ENCODE measurements at regions not wholly inside any gene's neighbourhood (a gene's known extent, or its start where the extent isn't known, plus 50 kb on each side); places are given as distances from the start of the nearest gene placed in this dataset.
"Not testable (repeated sequence)": the region's sequence is repeated elsewhere in the genome, so short reads cannot be mapped to it uniquely, and the experiment has no call there.

- DNase-seq (ENCODE audit: low read depth in 3 of 3, low spot score in 2 of 3): no peak
These were observed 362.8 kb upstream of the FOXK1 start for GRCh38 chr7:4319280-4319679.

- no peak for DNase-seq (ENCODE audit: low read depth in 3 of 3, low spot score in 2 of 3)
These were observed 356.4 kb upstream of the FOXK1 start for GRCh38 chr7:4325732-4326131.

GRCh38 chr7:4331711-4332110 is 350.4 kb upstream of the FOXK1 start:
- no peak for DNase-seq (ENCODE audit: low read depth in 3 of 3, low spot score in 2 of 3)

GRCh38 chr7:4338556-4338955 is 343.5 kb upstream of the FOXK1 start:
- DNase-seq (ENCODE audit: low read depth in 3 of 3, low spot score in 2 of 3): no peak

- no peak for DNase-seq (ENCODE audit: low read depth in 3 of 3, low spot score in 2 of 3)
These were observed 338.5 kb upstream of the FOXK1 start for GRCh38 chr7:4343272-4344247.

- DNase-seq (ENCODE audit: low read depth in 3 of 3, low spot score in 2 of 3): no peak
These were observed 337.1 kb upstream of the FOXK1 start for GRCh38 chr7:4345004-4345403.

- no peak for DNase-seq (ENCODE audit: low read depth in 3 of 3, low spot score in 2 of 3)
These were observed 330.0 kb upstream of the FOXK1 start for GRCh38 chr7:4352069-4352468.

- DNase-seq (ENCODE audit: low read depth in 3 of 3, low spot score in 2 of 3): no peak
These were observed 320.3 kb upstream of the FOXK1 start for GRCh38 chr7:4361774-4362173.

- no peak for DNase-seq (ENCODE audit: low read depth in 3 of 3, low spot score in 2 of 3)
These were observed 298.5 kb upstream of the FOXK1 start for GRCh38 chr7:4383584-4383983.

- no peak for DNase-seq (ENCODE audit: low read depth in 3 of 3, low spot score in 2 of 3)
These were observed 295.9 kb upstream of the FOXK1 start for GRCh38 chr7:4386190-4386589.

GRCh38 chr7:4391103-4391502 is 291.0 kb upstream of the FOXK1 start:
- not testable (repeated sequence) for DNase-seq (ENCODE audit: low read depth in 3 of 3, low spot score in 2 of 3)

GRCh38 chr7:4394736-4395135 is 287.4 kb upstream of the FOXK1 start:
- DNase-seq (ENCODE audit: low read depth in 3 of 3, low spot score in 2 of 3): no peak

- DNase-seq (ENCODE audit: low read depth in 3 of 3, low spot score in 2 of 3): no peak
These were observed 283.0 kb upstream of the FOXK1 start for GRCh38 chr7:4399121-4399520.

- no peak for DNase-seq (ENCODE audit: low read depth in 3 of 3, low spot score in 2 of 3)
These were observed 282.5 kb upstream of the FOXK1 start for GRCh38 chr7:4399596-4399995.

- no peak for DNase-seq (ENCODE audit: low read depth in 3 of 3, low spot score in 2 of 3)
These were observed 275.6 kb upstream of the FOXK1 start for GRCh38 chr7:4406288-4407058.

GRCh38 chr7:4409946-4410345 is 272.1 kb upstream of the FOXK1 start:
- DNase-seq (ENCODE audit: low read depth in 3 of 3, low spot score in 2 of 3): no peak

GRCh38 chr7:4416396-4417056 is 265.6 kb upstream of the FOXK1 start:
- DNase-seq (ENCODE audit: low read depth in 3 of 3, low spot score in 2 of 3): no peak

GRCh38 chr7:4428526-4428925 is 253.6 kb upstream of the FOXK1 start:
- DNase-seq (ENCODE audit: low read depth in 3 of 3, low spot score in 2 of 3): no peak

GRCh38 chr7:4430227-4430626 is 251.9 kb upstream of the FOXK1 start:
- no peak for DNase-seq (ENCODE audit: low read depth in 3 of 3, low spot score in 2 of 3)

- peak in 1 of 3 donors; percentile 13 for DNase-seq (ENCODE audit: low read depth in 3 of 3, low spot score in 2 of 3)
These were observed 247.8 kb upstream of the FOXK1 start for GRCh38 chr7:4434306-4434705.

- no peak for DNase-seq (ENCODE audit: low read depth in 3 of 3, low spot score in 2 of 3)
These were observed 245.7 kb upstream of the FOXK1 start for GRCh38 chr7:4436361-4436895.
